HG03442 (cell line): ENCODE measurements at regions not wholly inside any gene's neighbourhood (a gene's known extent, or its start where the extent isn't known, plus 50 kb on each side); places are given as distances from the start of the nearest gene placed in this dataset.

Experiments
- ATAC-seq: cut with Tn5 transposase; IDR thresholded peaks from one replicate; pipeline ENCODE4 v1.9.1; 2021; ENCODE audit warnings: mild to moderate bottlenecking, moderate library complexity; ENCODE audit not compliant: unreplicated experiment

- ATAC-seq = no peak
These were observed 51.4 kb downstream of the MRPL36 start for GRCh38 chr5:1748271-1748670.

DNA sequence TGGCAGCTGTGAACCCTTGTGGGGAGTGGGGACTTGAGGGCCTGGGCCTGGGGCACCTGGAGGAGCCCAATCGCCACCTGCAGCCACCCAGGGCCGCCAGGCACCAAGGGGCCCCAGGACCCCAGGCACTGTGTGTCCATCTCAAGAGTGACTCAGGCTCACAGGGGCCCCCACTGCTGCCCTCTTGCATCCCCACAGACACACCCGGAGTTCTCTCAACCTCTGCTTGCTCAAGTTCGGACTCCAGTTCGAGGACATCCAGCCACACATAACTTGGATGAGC lies 51.9 kb downstream of the MRPL36 start:
- no peak for ATAC-seq

DNA sequence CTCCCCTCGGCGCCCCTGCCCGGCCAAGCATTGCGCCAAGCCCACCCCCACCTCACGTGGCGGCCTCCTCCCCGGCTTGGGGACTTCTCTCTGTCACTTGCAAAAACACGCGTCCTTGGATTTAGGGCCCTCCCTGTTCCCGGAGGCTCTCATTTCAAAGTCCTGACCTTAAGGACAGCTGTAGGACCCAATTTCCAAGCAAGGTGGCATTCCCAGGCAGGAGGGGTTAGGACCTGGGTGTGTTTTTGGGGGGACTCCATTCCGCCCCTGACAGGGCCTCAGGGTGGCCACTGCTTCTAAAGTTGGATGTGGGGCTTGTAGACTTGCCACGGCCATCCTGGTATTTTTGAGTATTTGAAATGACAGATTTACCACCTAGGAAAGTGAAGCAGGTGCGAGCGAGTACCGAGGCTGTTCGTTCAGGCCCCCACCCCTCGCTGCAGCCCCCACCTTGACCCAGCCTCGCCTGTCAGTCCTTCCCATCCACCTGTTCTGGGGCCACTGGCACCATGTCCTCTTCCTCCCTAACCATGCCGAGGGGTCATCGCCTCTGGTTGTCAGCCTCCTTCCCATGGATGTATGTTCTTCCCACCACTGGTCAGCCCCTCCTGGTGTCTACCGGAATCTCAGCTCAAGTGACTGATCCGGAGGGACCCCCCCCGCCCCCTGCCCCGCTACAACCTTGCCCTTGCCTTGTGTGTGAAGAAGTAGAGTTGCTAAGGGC lies 52.4 kb downstream of the MRPL36 start:
- no peak for ATAC-seq

DNA sequence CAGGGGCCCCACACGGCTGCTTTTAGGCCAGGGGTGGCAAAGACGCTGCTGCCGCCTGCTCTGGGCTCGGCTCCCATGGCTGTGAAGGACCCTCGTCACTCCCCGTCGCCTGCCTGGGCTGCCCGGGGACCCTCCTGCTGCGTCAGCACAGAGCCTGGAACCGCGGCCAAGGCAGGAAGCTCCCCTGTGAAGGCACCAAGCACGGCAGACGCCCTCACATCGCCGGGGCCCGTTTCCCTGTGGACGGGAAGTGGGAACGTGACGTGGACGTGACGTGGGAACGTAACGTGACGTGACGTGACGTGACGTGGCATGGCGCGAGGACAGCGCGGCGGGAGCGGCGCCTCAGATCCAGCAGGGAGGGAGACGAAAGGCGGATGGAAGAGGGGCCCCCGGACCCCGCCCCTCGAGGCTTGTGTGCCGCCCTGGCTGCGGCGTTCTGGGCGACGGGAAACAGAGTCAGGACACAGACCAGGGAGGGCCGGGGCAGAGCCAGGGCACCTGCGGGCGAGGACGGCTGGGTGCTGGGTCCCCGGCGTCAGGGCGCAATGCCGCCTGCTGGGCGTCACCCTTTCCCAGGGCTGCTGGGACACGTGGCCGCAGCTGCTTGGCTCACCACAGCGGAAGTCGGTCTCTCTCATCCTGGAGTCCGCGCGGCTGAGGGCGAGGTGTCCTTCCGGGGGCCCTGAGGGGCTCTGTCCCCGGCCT lies 53.1 kb downstream of the MRPL36 start:
- ATAC-seq = no peak

- ATAC-seq = no peak
These were observed 53.8 kb downstream of the MRPL36 start for GRCh38 chr5:1745796-1746370.

GRCh38 chr5:1745123-1745795 lies 54.4 kb downstream of the MRPL36 start:
- no peak for ATAC-seq

DNA sequence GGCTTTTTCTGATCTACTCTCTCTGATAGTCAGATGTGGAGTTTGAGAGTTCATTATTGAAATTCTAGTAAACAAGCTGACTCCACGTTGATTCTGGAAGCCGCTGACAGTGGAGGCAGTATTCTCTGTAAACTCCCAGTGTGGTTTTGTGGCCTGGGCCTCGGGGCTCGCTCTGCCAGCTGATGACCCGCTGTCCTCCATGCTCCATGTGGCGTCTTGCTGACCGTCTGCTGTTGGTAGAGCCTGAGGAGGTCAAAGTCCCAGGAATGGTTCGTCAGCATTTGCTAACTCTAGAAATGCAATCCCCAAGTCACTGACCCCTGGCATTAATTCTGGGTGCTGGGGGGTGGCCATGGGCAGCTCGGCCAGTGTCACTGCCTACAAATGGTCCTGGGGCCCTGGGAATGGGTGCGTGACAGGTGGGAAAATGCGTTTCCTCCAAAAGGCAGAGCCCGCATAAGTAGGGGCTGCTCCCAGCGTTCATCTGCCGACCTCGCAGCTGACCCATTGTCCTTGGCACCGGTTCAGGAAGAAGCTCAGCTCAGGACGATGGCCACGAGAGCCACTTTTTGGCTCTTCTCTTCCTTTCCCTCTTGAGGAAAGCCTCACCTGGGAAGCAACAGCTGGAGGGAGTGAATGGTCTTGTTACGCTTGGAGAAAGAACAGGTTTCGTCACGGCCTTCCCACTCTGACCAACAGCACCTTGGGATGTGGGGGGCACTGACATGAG lies 55.1 kb downstream of the MRPL36 start:
- ATAC-seq = no peak

GRCh38 chr5:1743769-1744085 lies 55.9 kb downstream of the MRPL36 start:
- no peak for ATAC-seq

GRCh38 chr5:1743061-1743768 lies 56.4 kb downstream of the MRPL36 start:
- no peak for ATAC-seq

DNA sequence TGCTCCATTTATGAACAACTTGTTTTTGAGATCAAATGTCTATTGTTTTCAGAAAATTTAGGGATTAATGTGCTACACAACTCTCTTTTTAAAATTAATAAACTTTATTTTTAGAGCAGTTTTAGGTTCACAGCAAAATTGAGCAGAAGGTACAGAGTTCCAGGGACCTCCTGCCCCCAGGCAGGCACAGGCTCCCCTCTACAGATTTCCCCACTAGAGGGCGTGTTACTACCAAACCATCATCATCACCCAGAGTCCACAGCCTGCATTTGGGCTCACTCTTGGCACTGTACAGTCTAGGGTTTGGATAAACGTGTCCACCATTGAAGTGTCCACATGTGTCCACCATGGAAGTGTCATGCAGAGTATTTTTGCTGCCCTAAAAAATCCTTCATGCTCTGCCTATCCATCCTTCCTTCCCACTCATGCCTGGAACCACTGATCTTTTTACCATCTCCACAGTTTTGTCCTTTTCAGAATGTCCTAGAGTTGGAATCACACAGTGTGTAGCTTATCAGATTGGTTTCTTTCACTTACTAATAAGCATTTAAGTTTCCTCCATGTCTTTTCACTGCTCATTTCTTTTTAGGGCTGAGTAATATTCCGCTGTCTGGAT lies 61.7 kb downstream of the MRPL36 start:
- no peak for ATAC-seq

DNA sequence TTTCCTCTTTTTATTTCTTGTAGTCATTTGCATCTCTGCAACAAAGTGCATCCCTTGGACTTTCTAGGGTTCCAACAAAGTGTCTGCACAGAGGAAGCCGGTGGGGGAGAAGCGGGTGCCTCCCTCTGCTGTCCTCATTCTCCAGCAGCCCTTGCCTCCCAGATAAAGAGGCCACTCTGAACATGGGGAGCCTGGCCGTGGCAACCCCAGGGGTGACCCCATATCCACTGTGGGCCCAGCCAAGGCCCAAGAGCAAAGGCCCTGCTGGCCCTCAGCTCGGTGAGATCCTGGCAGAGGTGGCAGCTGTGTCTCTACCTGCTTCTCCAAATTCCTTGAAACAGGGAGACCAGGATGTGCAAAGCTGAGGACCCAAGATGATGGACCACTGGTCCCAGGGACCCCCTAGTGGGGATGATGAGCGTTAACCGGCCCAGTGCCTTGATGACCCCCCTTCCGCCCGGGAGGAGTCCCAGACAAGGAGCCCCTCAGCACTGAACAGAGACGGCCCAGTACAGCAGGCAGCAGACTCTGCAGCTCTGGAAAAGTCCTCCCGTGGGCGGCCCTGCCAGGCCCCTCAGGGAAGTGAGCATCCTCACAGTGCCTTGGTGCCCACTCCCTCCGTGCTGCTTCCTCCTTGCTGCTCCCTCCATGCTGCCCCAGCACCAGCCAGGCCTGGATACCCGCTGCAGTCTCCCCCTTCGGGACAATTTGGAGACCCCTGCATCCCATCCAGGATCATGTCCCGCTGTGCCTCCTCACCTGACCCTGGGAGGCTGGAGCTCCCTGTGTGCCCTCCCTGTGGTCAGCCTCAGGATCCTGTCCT lies 62.5 kb downstream of the MRPL36 start:
- no peak for ATAC-seq

GRCh38 chr5:1736065-1736464 lies 63.6 kb downstream of the MRPL36 start:
- ATAC-seq = no peak

- ATAC-seq = no peak
These were observed 64.2 kb downstream of the MRPL36 start for GRCh38 chr5:1735320-1735970.

DNA sequence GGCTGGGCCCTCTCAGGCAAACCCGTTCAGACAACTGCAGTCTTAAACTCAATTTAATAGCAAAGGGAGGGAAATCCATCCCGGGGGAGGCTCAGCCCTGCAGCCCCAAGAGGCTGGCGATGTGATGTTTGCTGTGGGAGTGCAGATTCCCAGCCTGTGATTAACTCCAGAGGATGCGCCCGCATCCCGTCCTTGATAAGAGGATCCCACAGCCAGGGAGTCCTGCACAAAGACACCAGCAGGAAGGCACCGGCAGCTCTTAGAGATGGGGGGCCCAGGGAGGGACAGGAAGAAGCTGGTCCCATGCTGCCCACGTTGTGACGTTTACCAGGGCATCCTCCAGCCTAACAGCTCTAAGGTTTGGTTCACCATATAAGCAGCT lies 64.7 kb downstream of the MRPL36 start:
- ATAC-seq = no peak

DNA sequence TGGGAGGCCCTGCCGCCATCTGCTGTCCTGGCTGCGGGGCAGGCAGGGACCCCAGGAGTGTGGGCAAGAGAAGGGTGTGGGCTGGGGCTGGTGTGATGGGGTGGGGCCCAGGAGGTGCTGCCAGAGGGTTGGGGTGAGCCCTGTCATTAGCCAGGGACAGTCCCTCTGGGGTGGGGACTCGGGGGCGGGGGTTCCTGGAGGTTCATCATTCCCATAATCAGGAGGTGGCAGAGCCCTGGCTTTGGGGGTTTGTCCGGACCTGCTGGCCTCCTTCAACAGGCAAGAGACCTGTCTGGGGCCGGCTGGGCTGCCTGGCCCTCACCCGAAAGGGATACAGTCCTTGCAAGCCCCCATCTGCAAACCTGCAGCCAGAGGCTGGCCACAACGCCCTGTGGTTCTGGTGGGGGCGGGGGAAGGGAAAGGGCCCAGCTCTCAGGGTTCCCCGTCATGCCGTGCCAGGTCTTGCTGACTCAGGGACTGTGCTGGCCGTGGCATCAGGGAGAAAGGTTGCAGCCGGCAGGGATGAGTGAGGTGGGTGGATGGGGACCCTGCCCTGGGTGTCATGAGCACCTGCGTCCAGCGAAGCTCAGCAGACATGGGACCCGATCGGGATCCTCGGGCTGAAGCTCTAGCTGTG lies 65.2 kb downstream of the MRPL36 start:
- ATAC-seq = no peak

DNA sequence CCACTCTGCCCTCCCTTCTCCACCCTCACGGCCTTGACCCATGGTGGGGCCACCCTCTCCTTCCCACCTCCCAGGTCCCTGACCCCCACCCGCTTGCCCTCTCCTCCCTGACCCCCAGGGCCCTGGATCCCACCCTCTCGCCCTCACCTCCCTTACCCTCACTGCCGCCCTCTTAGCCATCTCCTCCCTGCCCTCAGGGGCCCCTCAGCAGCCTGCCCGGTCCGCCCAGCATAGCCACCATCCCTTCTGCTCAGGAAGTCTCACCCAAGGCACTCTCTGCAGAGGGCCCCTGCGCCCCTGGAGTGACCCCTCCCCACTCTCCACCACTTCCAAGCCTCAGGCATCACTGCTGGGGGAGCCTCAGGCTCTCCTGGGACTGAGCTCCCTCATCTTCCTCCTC lies 66.3 kb downstream of the MRPL36 start:
- no peak for ATAC-seq

GRCh38 chr5:1732945-1733344 lies 66.7 kb downstream of the MRPL36 start:
- ATAC-seq = no peak

- no peak for ATAC-seq
These were observed 67.2 kb downstream of the MRPL36 start for GRCh38 chr5:1732238-1732941.
